ENCODE measurements at regions not wholly inside any gene's neighbourhood (a gene's known extent, or its start where the extent isn't known, plus 50 kb on each side); places are given as distances from the start of the nearest gene placed in this dataset.

DNA sequence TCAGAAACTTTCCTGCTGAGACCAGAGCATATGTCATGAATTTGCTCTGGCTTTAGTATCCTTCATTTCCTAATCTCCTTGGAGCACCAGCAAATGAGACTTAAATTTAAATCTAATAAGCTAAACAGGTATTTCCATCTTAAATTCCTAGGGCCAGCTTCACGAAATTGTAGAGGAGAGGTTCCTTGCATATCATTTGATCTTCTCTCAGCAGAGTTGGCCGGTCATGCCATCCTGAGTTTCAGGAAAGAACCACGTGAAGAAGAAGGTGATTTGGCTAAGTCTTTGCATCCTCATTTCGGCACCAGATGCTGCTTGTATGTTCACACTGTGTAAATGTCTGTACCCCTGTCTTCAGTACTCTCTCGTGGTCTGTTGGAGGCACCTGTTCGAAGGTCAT lies 370.4 kb upstream of the NBEA start (continued):
- TF ChIP-seq, protein P1, sequence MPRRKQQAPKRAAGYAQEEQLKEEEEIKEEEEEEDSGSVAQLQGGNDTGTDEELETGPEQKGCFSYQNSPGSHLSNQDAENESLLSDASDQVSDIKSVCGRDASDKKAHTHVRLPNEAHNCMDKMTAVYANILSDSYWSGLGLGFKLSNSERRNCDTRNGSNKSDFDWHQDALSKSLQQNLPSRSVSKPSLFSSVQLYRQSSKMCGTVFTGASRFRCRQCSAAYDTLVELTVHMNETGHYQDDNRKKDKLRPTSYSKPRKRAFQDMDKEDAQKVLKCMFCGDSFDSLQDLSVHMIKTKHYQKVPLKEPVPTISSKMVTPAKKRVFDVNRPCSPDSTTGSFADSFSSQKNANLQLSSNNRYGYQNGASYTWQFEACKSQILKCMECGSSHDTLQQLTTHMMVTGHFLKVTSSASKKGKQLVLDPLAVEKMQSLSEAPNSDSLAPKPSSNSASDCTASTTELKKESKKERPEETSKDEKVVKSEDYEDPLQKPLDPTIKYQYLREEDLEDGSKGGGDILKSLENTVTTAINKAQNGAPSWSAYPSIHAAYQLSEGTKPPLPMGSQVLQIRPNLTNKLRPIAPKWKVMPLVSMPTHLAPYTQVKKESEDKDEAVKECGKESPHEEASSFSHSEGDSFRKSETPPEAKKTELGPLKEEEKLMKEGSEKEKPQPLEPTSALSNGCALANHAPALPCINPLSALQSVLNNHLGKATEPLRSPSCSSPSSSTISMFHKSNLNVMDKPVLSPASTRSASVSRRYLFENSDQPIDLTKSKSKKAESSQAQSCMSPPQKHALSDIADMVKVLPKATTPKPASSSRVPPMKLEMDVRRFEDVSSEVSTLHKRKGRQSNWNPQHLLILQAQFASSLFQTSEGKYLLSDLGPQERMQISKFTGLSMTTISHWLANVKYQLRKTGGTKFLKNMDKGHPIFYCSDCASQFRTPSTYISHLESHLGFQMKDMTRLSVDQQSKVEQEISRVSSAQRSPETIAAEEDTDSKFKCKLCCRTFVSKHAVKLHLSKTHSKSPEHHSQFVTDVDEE (CRISPR knock-in tag; IDR thresholded peaks at IDR 0.05): no peak
- TF ChIP-seq, protein P2, sequence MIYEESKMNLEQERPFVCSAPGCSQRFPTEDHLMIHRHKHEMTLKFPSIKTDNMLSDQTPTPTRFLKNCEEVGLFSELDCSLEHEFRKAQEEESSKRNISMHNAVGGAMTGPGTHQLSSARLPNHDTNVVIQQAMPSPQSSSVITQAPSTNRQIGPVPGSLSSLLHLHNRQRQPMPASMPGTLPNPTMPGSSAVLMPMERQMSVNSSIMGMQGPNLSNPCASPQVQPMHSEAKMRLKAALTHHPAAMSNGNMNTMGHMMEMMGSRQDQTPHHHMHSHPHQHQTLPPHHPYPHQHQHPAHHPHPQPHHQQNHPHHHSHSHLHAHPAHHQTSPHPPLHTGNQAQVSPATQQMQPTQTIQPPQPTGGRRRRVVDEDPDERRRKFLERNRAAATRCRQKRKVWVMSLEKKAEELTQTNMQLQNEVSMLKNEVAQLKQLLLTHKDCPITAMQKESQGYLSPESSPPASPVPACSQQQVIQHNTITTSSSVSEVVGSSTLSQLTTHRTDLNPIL (CRISPR knock-in tag; IDR thresholded peaks at IDR 0.05; ENCODE audit: low read depth): no peak
- no peak for TF ChIP-seq ZNF70 (CRISPR knock-in tag; IDR thresholded peaks at IDR 0.05)

- peak; percentile 81 for ATAC-seq
Measured at GRCh38 chr13:34577051-34577450, 365.0 kb upstream of the NBEA start.

GRCh38 chr13:34578471-34578870 lies 363.6 kb upstream of the NBEA start:
- ATAC-seq: peak; percentile 15; the same call in 1 of the 3 replicates
- no peak for TF ChIP-seq ZC3H10 (CRISPR knock-in tag; IDR thresholded peaks at IDR 0.05)
- TF ChIP-seq, protein P3, sequence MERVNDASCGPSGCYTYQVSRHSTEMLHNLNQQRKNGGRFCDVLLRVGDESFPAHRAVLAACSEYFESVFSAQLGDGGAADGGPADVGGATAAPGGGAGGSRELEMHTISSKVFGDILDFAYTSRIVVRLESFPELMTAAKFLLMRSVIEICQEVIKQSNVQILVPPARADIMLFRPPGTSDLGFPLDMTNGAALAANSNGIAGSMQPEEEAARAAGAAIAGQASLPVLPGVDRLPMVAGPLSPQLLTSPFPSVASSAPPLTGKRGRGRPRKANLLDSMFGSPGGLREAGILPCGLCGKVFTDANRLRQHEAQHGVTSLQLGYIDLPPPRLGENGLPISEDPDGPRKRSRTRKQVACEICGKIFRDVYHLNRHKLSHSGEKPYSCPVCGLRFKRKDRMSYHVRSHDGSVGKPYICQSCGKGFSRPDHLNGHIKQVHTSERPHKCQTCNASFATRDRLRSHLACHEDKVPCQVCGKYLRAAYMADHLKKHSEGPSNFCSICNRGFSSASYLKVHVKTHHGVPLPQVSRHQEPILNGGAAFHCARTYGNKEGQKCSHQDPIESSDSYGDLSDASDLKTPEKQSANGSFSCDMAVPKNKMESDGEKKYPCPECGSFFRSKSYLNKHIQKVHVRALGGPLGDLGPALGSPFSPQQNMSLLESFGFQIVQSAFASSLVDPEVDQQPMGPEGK (CRISPR knock-in tag; IDR thresholded peaks at IDR 0.05; ENCODE audit: borderline replicate concordance): no peak
- TF ChIP-seq ESRRG (CRISPR knock-in tag; IDR thresholded peaks at IDR 0.05): no peak
- no peak for TF ChIP-seq CSDC2 (CRISPR knock-in tag; IDR thresholded peaks at IDR 0.05)
- TF ChIP-seq, protein P2 (CRISPR knock-in tag; IDR thresholded peaks at IDR 0.05; ENCODE audit: low read depth): no peak
- TF ChIP-seq SNAI2 (CRISPR knock-in tag; IDR thresholded peaks at IDR 0.05): no peak
- TF ChIP-seq OSR1 (CRISPR knock-in tag; IDR thresholded peaks at IDR 0.05): no peak
- TF ChIP-seq TCF4 (CRISPR knock-in tag; IDR thresholded peaks at IDR 0.05; ENCODE audit: borderline replicate concordance): no peak
- TF ChIP-seq CSRNP3 (CRISPR knock-in tag; IDR thresholded peaks at IDR 0.05): no peak
- no peak for TF ChIP-seq PPARA (CRISPR knock-in tag; IDR thresholded peaks at IDR 0.05; ENCODE audit: borderline replicate concordance)
- no peak for TF ChIP-seq ZFP30 (CRISPR knock-in tag; IDR thresholded peaks at IDR 0.05)
- TF ChIP-seq, protein P4, sequence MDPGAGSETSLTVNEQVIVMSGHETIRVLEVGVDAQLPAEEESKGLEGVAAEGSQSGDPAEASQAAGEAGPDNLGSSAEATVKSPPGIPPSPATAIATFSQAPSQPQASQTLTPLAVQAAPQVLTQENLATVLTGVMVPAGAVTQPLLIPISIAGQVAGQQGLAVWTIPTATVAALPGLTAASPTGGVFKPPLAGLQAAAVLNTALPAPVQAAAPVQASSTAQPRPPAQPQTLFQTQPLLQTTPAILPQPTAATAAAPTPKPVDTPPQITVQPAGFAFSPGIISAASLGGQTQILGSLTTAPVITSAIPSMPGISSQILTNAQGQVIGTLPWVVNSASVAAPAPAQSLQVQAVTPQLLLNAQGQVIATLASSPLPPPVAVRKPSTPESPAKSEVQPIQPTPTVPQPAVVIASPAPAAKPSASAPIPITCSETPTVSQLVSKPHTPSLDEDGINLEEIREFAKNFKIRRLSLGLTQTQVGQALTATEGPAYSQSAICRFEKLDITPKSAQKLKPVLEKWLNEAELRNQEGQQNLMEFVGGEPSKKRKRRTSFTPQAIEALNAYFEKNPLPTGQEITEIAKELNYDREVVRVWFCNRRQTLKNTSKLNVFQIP (CRISPR knock-in tag; IDR thresholded peaks at IDR 0.05; ENCODE audit: borderline replicate concordance, low read depth): no peak

More at GRCh38 chr13:34577051-34577450, 365.0 kb upstream of the NBEA start:
- TF ChIP-seq RARB (CRISPR knock-in tag; IDR thresholded peaks at IDR 0.05) (no peak), ZNF8 (CRISPR knock-in tag; IDR thresholded peaks at IDR 0.05) (no peak), BACH2 (CRISPR knock-in tag; IDR thresholded peaks at IDR 0.05; ENCODE audit: borderline replicate concordance) (no peak), ZNF565 (CRISPR knock-in tag; conservative IDR thresholded peaks at IDR 0.05; ENCODE audit: low read depth) (no peak), PPARA (CRISPR knock-in tag; IDR thresholded peaks at IDR 0.05; ENCODE audit: borderline replicate concordance) (no peak), ARNTL (CRISPR knock-in tag; IDR thresholded peaks at IDR 0.05; ENCODE audit: borderline replicate concordance, low read depth) (no peak), ZFP30 (CRISPR knock-in tag; IDR thresholded peaks at IDR 0.05) (no peak), CSRNP3 (CRISPR knock-in tag; IDR thresholded peaks at IDR 0.05) (no peak), ZFP3 (CRISPR knock-in tag; IDR thresholded peaks at IDR 0.05) (no peak)
- TF ChIP-seq, protein P4 (CRISPR knock-in tag; IDR thresholded peaks at IDR 0.05; ENCODE audit: borderline replicate concordance, low read depth): no peak
- TF ChIP-seq, protein P3 (CRISPR knock-in tag; IDR thresholded peaks at IDR 0.05; ENCODE audit: borderline replicate concordance): no peak

Measured in SK-N-SH treated with all-trans-retinoic acid at 6 μM for 48 hours (cell line).